ENCODE measurements at regions not wholly inside any gene's neighbourhood (a gene's known extent, or its start where the extent isn't known, plus 50 kb on each side); places are given as distances from the start of the nearest gene placed in this dataset.

DNA sequence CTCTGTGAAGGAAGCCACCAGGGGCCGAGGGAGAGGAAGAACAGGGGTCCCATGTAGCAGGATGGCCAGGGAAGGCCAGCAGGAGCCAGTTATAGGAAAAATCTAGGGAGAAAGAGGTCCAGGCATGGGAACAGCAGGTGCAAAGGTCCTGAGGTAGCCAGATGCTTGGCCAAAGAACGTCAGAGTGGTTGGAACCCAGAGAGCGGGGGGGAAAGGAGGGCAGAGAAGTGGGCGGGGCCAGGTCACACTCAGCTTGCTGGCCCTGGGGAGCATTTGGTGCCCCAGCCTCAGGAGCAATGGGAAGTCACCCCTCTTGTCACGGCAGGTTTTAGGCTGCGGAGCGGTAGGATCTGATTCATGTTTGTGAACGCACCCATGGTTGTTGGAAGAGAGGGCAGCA is 180.5 kb downstream of the PHETA1 start:
- no peaks in the 10 kb centered on the region for H3F3A ChIP-seq (replicated peaks; ENCODE audit: low read depth)
- H3K4me2 ChIP-seq, result no peak overlapping the region
- no peak for DNase-seq (ENCODE audit: low spot score)
- H3K27me3 ChIP-seq (ENCODE audit: insufficient read depth), result no peaks in the 10 kb centered on the region
- H3K4me1 Mint-ChIP-seq, result peaks cover 13% of the 10 kb centered on the region
- no peaks in the 10 kb centered on the region for H3K9me3 Mint-ChIP-seq
- H3K36me3 Mint-ChIP-seq (ENCODE audit: low read depth), result no peaks in the 10 kb centered on the region
- no peaks in the 10 kb centered on the region for H4K20me1 ChIP-seq (replicated peaks; ENCODE audit: insufficient read depth)
- H3K4me1 ChIP-seq (ENCODE audit: insufficient read depth), result peaks cover 15% of the 10 kb centered on the region
- H3K36me3 ChIP-seq (ENCODE audit: insufficient read depth), result no peaks in the 10 kb centered on the region
- ATAC-seq, result no peak
- H3K27ac ChIP-seq (ENCODE audit: low read depth), result no peak overlapping the region
- no peak for TF ChIP-seq ZNF114 (CRISPR knock-in tag; IDR thresholded peaks at IDR 0.05)
- TF ChIP-seq, protein P1, sequence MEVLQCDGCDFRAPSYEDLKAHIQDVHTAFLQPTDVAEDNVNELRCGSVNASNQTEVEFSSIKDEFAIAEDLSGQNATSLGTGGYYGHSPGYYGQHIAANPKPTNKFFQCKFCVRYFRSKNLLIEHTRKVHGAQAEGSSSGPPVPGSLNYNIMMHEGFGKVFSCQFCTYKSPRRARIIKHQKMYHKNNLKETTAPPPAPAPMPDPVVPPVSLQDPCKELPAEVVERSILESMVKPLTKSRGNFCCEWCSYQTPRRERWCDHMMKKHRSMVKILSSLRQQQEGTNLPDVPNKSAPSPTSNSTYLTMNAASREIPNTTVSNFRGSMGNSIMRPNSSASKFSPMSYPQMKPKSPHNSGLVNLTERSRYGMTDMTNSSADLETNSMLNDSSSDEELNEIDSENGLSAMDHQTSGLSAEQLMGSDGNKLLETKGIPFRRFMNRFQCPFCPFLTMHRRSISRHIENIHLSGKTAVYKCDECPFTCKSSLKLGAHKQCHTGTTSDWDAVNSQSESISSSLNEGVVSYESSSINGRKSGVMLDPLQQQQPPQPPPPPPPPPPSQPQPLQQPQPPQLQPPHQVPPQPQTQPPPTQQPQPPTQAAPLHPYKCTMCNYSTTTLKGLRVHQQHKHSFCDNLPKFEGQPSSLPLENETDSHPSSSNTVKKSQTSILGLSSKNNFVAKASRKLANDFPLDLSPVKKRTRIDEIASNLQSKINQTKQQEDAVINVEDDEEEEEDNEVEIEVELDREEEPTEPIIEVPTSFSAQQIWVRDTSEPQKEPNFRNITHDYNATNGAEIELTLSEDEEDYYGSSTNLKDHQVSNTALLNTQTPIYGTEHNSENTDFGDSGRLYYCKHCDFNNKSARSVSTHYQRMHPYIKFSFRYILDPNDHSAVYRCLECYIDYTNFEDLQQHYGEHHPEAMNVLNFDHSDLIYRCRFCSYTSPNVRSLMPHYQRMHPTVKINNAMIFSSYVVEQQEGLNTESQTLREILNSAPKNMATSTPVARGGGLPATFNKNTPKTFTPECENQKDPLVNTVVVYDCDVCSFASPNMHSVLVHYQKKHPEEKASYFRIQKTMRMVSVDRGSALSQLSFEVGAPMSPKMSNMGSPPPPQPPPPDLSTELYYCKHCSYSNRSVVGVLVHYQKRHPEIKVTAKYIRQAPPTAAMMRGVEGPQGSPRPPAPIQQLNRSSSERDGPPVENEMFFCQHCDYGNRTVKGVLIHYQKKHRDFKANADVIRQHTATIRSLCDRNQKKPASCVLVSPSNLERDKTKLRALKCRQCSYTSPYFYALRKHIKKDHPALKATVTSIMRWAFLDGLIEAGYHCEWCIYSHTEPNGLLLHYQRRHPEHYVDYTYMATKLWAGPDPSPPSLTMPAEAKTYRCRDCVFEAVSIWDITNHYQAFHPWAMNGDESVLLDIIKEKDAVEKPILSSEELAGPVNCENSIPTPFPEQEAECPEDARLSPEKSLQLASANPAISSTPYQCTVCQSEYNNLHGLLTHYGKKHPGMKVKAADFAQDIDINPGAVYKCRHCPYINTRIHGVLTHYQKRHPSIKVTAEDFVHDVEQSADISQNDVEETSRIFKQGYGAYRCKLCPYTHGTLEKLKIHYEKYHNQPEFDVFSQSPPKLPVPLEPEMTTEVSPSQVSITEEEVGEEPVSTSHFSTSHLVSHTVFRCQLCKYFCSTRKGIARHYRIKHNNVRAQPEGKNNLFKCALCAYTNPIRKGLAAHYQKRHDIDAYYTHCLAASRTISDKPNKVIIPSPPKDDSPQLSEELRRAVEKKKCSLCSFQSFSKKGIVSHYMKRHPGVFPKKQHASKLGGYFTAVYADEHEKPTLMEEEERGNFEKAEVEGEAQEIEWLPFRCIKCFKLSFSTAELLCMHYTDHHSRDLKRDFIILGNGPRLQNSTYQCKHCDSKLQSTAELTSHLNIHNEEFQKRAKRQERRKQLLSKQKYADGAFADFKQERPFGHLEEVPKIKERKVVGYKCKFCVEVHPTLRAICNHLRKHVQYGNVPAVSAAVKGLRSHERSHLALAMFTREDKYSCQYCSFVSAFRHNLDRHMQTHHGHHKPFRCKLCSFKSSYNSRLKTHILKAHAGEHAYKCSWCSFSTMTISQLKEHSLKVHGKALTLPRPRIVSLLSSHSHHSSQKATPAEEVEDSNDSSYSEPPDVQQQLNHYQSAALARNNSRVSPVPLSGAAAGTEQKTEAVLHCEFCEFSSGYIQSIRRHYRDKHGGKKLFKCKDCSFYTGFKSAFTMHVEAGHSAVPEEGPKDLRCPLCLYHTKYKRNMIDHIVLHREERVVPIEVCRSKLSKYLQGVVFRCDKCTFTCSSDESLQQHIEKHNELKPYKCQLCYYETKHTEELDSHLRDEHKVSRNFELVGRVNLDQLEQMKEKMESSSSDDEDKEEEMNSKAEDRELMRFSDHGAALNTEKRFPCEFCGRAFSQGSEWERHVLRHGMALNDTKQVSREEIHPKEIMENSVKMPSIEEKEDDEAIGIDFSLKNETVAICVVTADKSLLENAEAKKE (CRISPR knock-in tag; IDR thresholded peaks at IDR 0.05), result no peak
- TF ChIP-seq ZNF331 (CRISPR knock-in tag; IDR thresholded peaks at IDR 0.05; ENCODE audit: low read depth), result no peak
- H3K4me3 ChIP-seq, result no peak overlapping the region
- no peaks in the 10 kb centered on the region for H3K79me2 ChIP-seq (replicated peaks; ENCODE audit: insufficient read depth)
- no peak overlapping the region for H3K4me3 Mint-ChIP-seq
- H3K9me2 ChIP-seq (ENCODE audit: insufficient read depth), result no peaks in the 10 kb centered on the region
- H3K27me3 Mint-ChIP-seq (ENCODE audit: insufficient read depth, low read depth, poor library complexity), result peaks cover 7% of the 10 kb centered on the region
- no peak overlapping the region for H3K27ac Mint-ChIP-seq
- no peak overlapping the region for H2AFZ ChIP-seq

DNA sequence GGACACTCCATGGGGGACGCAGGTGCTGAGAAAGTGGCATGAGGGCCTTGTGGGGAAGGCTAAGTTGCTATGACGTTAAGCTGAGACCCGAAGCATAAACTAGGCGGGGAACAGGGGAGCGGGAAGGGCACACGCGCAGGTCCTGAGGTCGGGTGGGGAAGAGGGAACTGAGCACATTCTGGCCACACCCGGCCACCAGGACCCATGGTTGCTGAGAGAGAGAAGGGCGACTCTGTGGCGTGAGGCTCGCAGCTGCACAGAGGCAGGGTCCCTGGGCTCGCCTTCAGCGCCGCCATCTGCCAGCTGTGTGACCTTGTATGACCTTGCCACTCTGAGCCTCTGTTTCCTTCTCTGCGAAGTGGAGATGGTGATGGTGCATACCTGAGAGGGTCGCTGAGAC is 182.5 kb downstream of the PHETA1 start:
- Histone ChIP-seq H3K9me2 (ENCODE audit: insufficient read depth) (no peaks in the 10 kb centered on the region), H3K27ac (ENCODE audit: low read depth) (no peak overlapping the region), H3K79me2 (replicated peaks; ENCODE audit: insufficient read depth) (no peaks in the 10 kb centered on the region), H4K20me1 (replicated peaks; ENCODE audit: insufficient read depth) (0 out of 2 replicates have a peak, but pooled peaks cover under 1% of the 10 kb centered on the region), H3K4me1 (ENCODE audit: insufficient read depth) (no peaks in the 10 kb centered on the region), H2AFZ (no peak overlapping the region), H3K36me3 (ENCODE audit: insufficient read depth) (no peaks in the 10 kb centered on the region), H3K27me3 (ENCODE audit: insufficient read depth) (no peaks in the 10 kb centered on the region), H3F3A (replicated peaks; ENCODE audit: low read depth) (no peaks in the 10 kb centered on the region), H3K4me3 (no peak overlapping the region), H3K4me2 (no peak overlapping the region)
- no peak overlapping the region for H3K4me3 Mint-ChIP-seq
- peak overlapping the region; percentile 12 for H3K27ac Mint-ChIP-seq
- ATAC-seq (peak; percentile 23; the same call in 1 of the 3 replicates), DNase-seq (ENCODE audit: low spot score) (no peak)
- no peaks in the 10 kb centered on the region for H3K36me3 Mint-ChIP-seq (ENCODE audit: low read depth)
- H3K4me1 Mint-ChIP-seq, result peaks cover 1% of the 10 kb centered on the region; the same call in 1 of the 3 replicates
- H3K9me3 Mint-ChIP-seq, result no peaks in the 10 kb centered on the region
- H3K27me3 Mint-ChIP-seq (ENCODE audit: insufficient read depth, low read depth, poor library complexity), result peaks cover 7% of the 10 kb centered on the region
- TF ChIP-seq ZNF114 (CRISPR knock-in tag; IDR thresholded peaks at IDR 0.05), result no peak
- TF ChIP-seq EZH2 (IDR thresholded peaks at IDR 0.05; ENCODE audit: low read depth, unreplicated experiment), result no peak
- no peak for TF ChIP-seq EZH2phosphoT487 (IDR thresholded peaks at IDR 0.05; ENCODE audit: unreplicated experiment)
- TF ChIP-seq, protein P2, sequence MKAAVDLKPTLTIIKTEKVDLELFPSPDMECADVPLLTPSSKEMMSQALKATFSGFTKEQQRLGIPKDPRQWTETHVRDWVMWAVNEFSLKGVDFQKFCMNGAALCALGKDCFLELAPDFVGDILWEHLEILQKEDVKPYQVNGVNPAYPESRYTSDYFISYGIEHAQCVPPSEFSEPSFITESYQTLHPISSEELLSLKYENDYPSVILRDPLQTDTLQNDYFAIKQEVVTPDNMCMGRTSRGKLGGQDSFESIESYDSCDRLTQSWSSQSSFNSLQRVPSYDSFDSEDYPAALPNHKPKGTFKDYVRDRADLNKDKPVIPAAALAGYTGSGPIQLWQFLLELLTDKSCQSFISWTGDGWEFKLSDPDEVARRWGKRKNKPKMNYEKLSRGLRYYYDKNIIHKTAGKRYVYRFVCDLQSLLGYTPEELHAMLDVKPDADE (IDR thresholded peaks at IDR 0.05), result no peak
- TF ChIP-seq CREB1 (CRISPR knock-in tag; IDR thresholded peaks at IDR 0.05; ENCODE audit: low read depth), result no peak
